Kidney capillary endothelial cell (primary cell): ENCODE measurements at regions not wholly inside any gene's neighbourhood (a gene's known extent, or its start where the extent isn't known, plus 50 kb on each side); places are given as distances from the start of the nearest gene placed in this dataset.
"Not testable (repeated sequence)": the region's sequence is repeated elsewhere in the genome, so short reads cannot be mapped to it uniquely, and the experiment has no call there.

Experiments
- DNase-seq: peaks from one replicate; pipeline ENCODE4 v3.0.0-alpha.2; 2018; ENCODE audit warnings: low spot score

- DNase-seq: no peak
Measured at GRCh38 chr9:79447762-79448161, 124.0 kb upstream of the TLE4 start.

- DNase-seq: no peak
Measured at GRCh38 chr9:79452265-79452664, 119.5 kb upstream of the TLE4 start.

GRCh38 chr9:79461712-79462111, 110.1 kb upstream of the TLE4 start:
- no peak for DNase-seq

- DNase-seq: no peak
Measured at GRCh38 chr9:79465156-79465555, 106.6 kb upstream of the TLE4 start.

GRCh38 chr9:79469164-79469563, 102.6 kb upstream of the TLE4 start:
- DNase-seq: no peak

GRCh38 chr9:79470954-79471353, 100.8 kb upstream of the TLE4 start:
- no peak for DNase-seq

- DNase-seq: no peak
Measured at GRCh38 chr9:79471580-79472543, 99.9 kb upstream of the TLE4 start.

- no peak for DNase-seq
Measured at GRCh38 chr9:79473704-79474103, 98.1 kb upstream of the TLE4 start.

- DNase-seq: no peak
Measured at GRCh38 chr9:79477241-79477840, 94.4 kb upstream of the TLE4 start.

- no peak for DNase-seq
Measured at GRCh38 chr9:79477955-79478771, 93.6 kb upstream of the TLE4 start.

GRCh38 chr9:79480639-79481038, 91.1 kb upstream of the TLE4 start:
- no peak for DNase-seq

- DNase-seq: no peak
Measured at GRCh38 chr9:79481846-79482477, 89.8 kb upstream of the TLE4 start.

GRCh38 chr9:79485258-79485657, 86.5 kb upstream of the TLE4 start:
- DNase-seq: no peak

GRCh38 chr9:79489261-79490000, 82.3 kb upstream of the TLE4 start:
- no peak for DNase-seq

GRCh38 chr9:79490657-79491248, 81.0 kb upstream of the TLE4 start:
- DNase-seq: no peak

GRCh38 chr9:79492092-79493009, 79.4 kb upstream of the TLE4 start:
- DNase-seq: no peak

GRCh38 chr9:79500196-79500864, 71.4 kb upstream of the TLE4 start:
- not testable (repeated sequence) for DNase-seq

GRCh38 chr9:79501546-79501945, 70.2 kb upstream of the TLE4 start:
- DNase-seq: no peak

GRCh38 chr9:79507801-79508200, 64.0 kb upstream of the TLE4 start:
- no peak for DNase-seq
